NCI-H748 (cell line): ENCODE measurements at regions not wholly inside any gene's neighbourhood (a gene's known extent, or its start where the extent isn't known, plus 50 kb on each side); places are given as distances from the start of the nearest gene placed in this dataset.

ENCODE experiments used
- DNase-seq: peaks from one replicate; lab custom pipeline; 2025; ENCODE audit not compliant: unreplicated experiment; lab: John Stamatoyannopoulos, UW

DNA sequence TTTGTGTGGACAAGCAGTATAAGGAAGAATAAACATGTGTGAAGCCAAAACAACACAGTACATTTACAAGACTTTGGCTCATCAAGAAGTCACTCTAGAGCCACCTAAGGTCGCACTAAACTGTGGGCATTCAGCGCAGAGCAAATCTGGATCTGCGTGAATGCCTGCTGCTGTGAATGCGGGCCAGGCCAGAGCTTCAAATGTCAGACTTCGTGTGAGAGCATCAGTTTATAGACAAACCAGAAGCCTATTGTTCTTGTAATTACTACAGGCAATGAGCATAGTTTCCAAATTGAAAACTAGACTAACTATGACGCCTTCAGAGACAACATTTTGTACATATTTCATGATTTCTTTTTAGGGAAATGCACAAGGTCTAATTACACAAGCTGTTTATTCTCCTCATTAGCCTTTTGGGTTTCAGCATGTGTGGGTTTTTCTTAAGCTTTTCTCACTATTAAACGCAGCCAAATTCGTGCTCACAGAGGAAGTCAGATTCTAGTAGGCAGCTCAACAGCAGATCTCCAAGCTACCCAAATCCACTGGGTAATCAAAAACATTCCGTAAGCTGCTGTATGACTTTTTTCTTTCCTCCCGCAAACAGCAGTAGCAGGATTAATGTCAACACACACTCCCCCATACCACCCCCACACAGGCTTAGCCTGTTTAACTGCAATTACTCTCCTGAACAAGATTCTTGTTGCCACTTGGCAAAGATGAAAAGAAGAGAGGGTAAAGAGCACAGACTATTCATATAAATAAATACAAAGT lies 84.5 kb upstream of the SETMAR start:
- DNase-seq: no peak

DNA sequence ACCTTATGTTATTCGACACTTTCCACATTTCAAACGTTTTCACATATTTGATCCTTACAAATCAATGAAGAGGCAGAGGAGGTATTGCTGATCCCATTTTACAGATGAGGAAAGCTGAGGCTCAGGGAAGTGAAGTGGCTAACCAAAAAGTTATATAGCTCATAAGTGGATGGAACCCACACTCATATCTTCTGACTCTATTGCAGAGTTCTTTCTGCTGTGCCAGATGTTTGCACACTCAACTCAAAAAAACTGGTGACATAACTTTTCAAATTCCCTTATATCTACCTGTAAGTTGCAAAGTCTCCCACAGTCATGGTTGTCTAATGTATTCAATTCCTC lies 84.0 kb upstream of the SETMAR start:
- DNase-seq: no peak

DNA sequence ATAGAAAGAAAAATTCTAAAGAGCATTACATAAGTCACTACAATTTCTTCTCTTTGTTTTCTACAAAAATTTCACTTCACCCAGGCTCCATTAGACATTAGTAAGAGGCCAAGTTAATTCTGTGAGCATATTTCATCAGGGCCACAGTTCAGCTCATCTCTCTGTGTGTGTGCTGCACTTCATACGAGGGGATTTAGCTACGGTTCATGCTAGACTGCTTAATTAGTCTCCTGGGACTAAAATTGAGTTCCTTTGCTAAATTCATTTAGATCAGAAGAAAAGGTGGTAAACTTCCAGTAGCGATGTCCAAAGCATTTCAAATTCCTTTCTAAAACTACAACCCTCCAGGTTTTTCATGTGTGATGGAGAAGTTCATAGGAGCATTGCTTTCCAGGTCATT lies 83.1 kb upstream of the SETMAR start:
- no peak for DNase-seq

DNA sequence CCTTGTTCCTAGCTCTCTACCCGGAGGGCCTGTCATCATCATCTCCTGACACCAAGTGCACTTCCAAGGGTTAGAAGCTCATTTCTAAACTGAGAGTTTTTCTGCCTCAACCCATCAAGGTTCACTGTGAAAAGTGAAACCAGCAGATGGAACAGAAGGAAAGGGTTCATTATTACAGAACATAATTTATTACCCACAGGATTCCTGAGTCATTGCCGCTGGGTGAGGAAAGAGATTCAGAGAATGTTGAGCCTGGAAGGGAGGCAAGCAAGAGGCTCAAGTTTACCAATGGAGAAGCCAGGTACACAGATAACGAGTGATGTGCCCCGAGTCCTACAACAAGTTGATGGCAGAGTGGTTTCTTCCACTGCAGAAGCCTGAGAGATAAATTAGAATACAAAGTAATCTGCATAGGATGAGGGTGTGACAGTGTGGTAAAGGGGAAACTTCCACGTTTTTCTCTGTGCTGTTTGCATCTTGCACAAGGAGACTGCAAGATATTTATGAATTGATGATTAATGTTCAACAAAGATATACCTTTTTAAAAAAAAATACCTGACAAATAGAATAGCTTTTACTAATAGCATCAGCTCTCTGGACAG lies 80.5 kb upstream of the SETMAR start:
- DNase-seq: no peak

DNA sequence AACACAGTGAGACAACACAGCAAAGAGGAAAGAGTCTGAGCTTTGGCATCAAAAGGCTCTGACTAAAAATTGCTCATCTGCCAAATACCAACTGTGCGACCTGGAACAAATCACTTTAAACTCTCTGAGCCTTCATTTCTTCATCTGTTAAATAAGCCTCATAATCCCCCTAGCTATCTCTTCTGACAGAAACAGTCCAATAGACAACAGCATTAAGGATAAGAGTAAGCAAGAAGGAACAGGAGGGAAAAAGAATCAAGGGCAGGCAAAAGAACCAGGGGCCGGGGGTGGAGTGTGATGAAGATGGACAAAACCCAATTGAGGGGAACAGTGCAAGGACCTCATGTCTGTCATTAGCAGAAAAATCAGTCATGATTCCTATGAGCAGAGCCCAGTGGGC lies 79.4 kb upstream of the SETMAR start:
- no peak for DNase-seq

DNA sequence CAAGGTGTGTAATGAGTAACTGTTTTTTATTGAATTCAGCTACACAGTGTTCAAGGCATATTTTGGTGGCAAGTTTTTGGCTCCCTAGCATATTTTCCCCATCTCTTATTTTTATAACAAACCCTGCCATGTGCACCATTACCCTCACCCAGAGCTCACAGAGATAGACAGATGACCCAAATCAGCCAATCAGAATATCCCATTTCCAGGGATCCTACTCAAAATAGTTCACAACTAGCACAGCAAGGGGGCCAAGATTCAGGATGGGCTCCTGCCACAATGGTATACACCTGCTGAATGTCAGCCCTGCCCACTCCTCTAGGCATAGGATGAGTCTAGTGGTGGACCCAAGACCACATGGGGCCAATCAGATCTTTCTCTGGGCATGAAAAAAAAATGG lies 78.8 kb upstream of the SETMAR start:
- no peak for DNase-seq

DNA sequence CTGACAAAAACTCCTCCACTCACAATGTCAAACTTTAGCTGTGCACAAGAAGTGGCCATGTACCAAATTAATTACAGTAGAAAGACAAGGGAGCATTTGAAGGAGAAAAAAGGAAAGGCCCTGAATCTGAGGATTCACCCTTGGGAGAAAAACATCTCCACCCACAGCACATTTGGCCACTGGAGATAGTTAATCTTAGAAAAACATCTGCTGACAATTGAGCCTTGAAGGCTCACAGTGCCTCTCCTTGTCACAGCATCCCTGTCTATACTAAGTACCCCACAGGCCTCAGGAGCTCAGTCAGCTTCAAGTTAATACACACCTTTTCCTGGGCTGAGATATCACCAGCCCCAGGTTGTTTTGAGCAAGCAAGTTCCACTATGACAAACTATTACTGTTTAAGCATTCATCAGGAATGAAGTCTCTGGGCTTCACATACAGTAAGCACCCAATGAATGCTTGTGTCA lies 78.1 kb upstream of the SETMAR start:
- no peak for DNase-seq

DNA sequence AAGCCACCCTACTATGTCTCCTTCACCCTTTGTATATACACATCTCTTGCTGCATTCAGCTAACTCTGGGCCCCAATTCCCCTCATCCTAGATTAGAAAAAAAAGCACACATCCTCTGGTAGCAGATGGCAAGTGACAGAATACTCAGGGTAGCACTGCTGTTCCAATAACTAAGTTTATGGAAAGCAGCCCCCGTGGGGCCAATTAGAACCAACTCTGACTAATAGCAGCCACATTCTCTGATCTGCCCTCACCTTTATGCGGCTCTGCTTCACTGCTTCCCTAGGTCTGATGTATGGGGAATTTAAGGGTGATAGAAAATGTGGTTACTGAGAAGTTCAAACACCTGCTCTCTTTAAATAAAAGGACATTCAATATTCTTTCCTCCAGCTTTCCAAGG lies 74.9 kb upstream of the SETMAR start:
- no peak for DNase-seq

DNA sequence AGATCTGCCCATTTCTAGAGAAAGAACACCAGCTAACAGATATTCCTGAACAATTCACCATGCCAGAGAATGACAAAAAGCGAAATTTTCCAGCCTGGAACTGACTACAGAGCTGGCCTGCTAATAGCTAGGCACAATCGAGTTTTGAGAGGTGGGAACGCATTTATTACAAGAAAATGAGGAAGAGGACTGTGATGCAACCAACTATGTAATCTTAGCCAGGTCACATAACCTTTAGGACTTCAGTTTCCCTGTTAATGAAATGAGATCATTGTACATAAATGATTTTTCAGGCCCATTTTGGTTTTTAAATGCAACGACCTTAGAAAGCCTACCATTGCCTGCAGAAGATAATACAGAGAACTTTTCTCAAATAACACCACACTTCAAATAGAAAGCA lies 72.1 kb upstream of the SETMAR start:
- DNase-seq: no peak

DNA sequence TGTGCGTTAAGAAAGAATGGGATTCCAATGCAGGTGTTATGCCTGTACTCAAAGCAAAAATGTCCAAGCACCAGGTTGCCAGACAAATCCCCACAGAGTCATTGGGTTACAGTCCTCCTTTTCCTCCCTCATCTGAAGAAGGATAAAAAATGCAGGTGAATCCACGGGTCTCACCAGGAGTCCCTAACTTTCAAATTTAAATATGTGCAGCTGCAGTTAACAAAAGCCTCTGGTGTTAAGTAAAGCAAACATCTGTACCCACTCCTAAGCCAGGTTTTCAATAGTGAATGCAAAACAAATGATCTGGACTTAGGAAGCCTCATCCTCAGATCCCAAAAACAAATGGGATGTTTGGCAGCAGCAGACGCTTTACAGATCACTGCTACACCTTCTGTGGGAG lies 70.4 kb upstream of the SETMAR start:
- DNase-seq: no peak

DNA sequence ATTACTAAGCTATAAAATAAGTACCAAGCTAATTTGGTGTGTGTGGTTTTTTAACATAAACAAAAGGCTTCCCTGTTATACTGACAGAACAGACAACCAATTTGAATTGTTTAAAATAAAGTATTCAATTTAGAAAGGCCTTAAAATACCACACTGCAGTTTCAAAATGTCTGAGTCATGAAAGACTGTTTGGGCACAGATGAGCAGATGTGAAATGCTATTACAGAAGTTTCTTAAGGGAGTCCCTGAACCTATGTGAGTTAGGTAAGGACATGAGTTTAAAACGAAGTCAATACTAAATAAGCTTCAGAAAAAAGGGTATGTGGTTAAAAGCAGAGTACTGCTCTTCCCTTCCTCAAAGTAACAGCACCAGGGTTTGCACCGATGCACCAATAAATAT lies 69.7 kb upstream of the SETMAR start:
- no peak for DNase-seq

DNA sequence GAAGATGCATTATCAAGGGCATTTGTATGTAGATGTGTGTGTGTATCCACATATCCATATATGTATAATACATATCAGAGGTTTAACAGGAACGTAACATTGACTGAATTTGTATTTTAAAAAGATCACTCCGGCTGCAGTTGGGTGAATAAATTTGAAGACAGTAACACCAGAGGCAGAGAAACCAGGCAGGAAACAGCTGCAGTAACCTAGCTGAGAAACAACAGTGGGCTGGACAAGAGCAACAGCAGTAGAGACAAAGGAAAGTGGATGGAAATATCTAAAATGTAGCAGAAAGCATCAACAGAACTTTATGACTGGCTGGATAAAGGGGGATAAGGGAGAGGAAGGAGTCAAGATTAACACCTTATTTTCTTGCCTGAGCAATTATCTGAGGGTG lies 68.3 kb upstream of the SETMAR start:
- no peak for DNase-seq

DNA sequence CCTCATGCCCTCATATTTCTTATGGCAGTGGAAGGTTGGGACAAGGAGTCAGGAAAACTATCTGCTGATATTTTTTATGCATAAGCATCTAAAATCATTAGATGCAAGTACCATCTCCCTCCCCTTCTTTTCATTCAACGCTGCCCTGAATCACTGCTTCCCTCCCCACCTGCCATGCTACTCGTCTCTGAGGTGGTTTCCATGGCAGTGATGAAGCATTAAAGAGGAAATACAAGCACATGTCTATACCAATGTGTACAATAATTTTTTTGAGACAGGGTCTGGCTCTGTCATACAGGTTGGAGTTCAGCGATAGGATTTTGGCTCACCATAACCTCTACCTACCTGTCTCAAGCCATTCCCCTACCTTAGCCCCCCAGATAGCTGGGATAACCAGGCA lies 67.5 kb upstream of the SETMAR start:
- no peak for DNase-seq

DNA sequence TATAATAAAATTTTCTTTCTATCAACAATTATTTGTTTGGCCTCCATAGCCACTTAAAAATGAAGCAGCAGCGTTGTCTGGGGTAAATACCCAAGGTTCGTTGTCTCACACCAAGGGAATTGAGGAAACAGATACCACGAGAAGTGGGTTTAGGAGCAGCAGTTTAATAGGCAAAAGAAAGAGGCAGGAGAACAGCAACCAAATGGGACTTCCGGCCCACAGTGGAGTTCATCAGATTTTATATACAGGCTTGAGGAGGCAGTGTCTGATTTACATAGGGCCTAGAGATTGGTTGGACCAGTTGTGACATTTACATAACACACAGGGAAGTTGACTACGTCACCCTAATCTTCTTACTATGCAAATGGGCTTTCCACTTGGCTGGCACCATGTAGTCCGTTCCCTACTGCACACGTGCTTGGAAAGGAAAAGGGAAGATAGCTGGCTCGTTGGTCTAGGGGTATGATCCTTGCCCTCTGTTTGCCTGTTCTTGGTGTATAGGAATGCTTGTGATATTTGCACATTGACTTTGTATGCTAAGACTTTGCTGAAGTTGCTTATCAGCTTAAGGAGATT lies 61.5 kb upstream of the SETMAR start:
- no peak for DNase-seq

DNA sequence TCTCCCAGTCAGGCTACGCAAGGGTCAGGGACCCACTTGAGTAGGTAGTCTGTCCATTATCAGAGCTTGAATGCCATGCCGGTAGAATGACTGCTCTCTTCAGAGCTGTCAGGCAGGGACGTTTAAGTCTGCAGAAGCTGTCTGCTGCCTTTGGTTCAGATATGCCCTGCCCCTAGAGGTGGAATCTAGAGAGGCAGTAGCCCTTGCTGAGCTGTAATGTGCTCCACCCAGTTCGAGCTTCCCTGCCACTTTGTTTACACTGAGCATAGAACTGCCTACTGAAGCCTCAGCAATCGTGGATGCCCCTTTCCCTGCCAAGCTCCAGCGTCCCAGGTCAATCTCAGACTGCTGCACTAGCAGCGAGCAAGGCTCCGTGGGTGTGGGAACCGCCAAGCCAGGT lies 57.5 kb upstream of the SETMAR start:
- peak; percentile 22 for DNase-seq

DNA sequence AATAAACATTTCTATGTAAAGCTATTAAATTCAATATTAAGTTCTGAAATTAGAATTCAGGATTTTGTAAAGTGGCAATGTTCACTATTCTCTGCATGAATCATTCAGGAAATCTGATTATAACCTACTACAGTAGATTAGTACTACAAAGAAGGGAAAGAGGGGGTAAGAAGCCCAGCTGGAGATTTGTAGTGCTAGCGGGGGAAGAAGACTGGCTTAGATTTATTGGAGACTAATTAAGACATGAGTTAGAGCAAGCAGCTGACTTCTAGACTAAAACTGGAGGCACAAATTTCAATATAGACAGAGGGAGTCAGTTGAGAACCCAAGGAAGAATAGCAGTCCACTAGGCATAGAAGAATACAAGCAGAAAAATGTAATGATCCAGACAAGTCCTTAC lies 55.8 kb upstream of the SETMAR start:
- DNase-seq: no peak

DNA sequence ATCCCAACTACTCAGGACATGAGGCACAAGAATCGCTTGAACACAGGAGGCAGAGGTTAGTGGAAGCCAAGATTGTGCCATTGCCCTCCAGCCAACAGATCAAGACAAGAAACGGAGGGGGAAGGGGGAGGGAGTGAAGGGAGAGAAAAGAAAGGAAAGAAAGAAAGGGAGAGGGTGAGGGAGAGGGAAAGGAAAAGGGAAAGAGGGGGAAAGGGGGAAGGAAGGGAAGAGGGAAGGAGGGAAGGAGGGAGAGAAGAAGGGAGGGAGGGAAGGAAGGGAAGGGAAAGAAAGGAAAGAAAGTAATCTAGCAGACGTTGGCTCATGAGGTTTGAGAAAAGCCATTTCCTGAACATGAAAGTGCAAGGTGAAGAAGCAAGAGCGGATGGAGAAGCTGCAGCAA lies 53.1 kb upstream of the SETMAR start:
- DNase-seq: no peak

DNA sequence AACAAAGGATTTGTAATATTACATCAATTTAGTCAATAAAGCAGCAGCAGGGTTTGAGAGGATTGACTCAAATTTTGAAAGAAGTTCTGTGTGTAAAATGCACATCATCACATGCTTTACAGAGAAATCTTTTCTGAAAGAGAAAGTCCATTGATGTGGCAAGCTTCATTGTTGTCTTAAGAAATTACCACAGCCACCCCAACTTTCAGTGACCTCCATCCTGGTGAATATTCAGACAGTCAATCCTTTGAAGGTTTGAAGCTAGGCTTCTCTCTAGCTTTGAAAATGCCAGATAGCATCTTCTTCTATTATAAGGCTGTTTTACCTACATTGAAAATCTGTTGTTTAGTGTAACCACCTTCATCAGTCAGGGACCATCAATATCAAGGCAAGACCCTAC lies 51.8 kb upstream of the SETMAR start:
- no peak for DNase-seq

DNA sequence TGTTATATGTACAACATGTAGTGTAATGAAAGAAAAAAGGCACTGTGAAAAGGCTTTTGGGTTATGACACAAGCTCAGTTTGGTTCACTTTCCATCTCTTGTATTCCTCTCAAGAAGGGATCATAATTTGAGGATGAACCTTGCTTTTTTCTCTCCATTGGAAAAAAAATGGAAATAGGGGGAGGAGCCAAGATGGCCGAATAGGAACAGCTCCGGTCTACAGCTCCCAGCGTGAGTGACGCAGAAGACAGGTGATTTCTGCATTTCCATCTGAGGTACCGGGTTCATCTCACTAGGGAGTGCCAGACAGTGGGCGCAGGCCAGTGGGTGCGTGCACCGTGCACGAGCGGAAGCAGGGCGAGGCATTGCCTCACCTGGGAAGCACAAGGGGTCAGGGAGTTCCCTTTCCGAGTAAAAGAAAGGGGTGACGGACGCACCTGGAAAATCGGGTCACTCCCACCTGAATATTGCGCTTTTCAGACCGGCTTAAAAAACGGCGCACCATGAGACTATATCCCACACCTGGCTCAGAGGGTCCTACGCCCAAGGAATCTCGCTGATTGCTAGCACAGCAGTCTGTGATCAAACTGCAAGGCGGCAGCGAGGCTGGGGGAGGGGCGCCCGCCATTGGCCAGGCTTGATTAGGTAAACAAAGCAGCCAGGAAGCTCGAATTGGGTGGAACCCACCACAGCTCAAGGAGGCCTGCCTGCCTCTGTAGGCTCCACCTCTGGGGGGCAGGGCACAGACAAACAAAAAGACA lies 49.9 kb upstream of the SETMAR start:
- peak; percentile 41 for DNase-seq
